ENCODE measurements at regions not wholly inside any gene's neighbourhood (a gene's known extent, or its start where the extent isn't known, plus 50 kb on each side); places are given as distances from the start of the nearest gene placed in this dataset.

DNA sequence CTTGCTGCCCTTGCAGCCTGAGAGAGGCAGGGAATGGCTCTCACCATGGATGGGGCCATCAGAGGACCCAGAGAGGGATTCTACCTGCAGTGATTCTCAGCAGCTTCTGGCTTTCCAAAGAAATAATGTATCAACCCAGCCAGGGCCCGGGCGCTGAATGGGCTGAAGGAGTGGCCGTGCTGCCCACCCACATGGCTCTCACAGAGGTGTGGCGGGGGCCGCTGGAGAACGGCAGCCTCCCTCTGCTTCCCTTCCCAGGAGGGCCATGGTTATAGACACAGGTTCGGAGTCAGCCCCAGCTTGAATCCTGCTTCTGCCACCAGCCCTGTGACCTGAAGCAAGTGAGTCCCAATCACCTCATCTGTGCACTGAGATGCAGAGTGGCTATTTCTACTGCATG, 82.7 kb downstream of the THAP12 start:
- DNase-seq (ENCODE audit: low read depth) = no peak

- no peak for DNase-seq (ENCODE audit: low read depth)
Measured at GRCh38 chr11:76296731-76297542, 84.0 kb downstream of the THAP12 start.

DNA sequence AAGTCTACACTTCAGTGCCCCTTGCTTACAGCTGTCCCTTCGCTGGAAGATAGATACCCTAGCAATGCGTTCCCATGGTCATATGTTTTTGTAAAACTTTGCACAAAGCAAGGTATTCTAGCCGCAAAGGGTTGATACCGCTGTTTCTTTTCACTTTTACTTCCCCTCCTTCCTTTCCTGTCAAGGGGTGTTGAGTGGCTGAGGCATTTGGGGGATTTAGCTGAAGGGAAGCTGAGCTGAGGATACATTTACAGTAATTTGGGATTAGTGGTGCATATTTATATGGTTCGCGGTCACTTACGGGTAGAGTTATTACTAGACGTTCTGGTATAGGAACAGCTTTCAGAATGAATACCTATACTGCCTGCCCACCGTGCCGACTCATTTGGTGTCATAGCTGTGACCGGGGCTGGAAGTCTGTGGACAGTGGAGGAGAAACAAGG, 86.9 kb upstream of the WNT11 start:
- no peak for DNase-seq (ENCODE audit: low read depth)

- no peak for DNase-seq (ENCODE audit: low read depth)
Measured at GRCh38 chr11:76292583-76293188, 86.4 kb upstream of the WNT11 start.

DNA sequence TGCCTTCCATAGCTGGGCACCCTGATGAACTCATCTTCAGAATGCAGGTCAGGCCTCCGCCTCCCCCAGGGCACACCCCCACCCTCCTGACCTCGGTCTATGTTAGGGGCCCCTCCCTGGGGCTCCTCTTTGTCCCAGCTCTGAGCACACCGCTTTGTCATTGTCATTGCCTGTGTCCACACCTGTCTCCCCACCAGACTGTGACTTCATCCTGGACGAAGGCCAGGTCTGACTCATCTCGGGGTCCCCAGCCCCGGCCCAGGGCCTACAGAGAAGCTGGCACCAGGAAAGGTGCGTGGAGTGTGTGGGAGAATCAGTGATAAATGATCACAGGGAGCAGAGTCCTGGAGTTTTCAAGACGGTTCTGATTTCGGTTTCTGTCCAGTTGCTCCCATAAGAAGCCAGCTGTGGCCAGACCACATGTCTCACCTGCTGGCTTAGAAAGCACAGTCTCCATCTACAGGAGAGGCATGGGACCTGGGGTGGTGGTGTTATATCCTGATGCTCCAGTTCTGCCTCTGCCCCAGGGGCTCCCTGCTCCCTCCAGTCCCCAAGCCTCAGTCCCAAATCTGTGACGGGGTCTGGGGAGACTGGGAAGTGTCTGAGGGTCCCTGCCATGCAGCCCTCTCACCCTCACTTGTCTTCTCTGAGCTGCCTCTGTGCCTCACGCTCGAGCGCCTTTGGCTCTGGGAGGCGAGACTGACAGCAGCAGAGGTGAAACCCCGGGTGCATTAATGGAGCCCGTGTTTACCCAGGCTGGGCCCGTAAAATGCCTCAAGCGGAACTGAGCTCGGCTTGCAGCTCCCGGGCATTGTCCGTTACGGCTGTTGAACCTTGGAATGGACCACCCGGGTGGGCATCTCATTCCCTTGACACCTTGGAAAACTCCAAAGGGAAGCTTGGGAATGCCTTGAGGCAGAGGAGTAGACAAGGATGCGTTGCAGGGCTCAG, 85.5 kb upstream of the WNT11 start:
- DNase-seq (ENCODE audit: low read depth) = no peak

DNA sequence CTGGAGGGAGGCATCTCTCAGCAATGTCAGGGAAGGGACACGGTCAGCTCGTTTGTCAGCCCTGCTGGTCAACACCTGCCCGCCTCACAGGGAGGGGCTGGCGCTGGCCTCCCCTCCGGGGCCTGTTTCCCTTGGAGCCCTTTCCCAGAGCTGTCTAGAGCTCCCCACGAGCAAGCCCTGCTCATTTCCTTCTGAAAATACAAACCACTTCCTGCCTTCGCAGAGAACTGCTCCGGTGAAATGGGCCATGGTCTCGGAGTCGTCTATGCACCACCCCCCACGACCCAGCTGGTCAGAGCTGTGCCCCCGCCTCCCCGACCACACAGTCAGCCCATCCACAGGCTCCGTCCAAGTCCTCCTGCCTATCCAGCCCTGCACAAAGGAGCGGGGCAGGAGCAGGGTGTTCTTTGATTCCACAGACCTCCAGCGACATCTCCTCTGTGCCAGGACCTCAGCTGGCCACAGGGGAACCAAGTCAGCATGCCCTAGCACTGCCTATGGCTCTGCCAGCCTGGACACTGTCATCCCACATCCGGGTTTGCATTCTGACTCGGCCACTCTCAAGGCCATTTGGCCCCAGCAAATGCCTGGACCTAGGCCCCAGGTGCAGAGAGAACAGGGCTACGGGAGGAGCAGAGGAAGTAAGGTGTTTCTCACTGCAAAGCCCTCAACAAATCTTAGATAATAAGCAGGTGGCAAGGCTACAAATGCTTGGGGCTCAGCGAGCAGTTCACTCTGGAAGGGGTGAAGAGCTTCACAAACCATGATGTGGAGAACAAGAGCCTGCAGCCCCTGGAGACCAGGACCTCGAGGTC, 82.1 kb upstream of the WNT11 start:
- no peak for DNase-seq (ENCODE audit: low read depth)

- DNase-seq (ENCODE audit: low read depth) = no peak
Measured at GRCh38 chr11:76287227-76287626, 80.9 kb upstream of the WNT11 start.

- no peak for DNase-seq (ENCODE audit: low read depth)
Measured at GRCh38 chr11:76285397-76286104, 79.2 kb upstream of the WNT11 start.

DNA sequence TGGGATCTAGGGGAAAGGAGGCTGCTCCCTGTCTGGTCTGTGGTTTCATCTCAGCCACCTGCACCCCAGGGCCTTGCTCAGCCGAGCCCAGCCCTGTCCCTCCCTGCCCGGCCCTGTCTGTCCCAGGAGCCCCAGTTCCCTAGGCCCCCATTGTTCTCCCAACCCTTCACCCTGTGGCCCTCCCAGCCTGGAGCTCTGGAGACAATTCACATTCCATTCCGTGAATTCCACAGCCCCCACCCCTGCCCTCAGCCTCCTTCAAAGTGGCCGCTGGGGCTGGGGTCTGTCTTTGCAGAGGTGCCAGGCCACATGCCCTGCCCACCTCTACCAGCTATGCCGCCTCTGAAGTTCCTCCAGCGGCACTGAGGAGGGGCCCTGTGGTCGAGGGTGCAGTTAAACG, 77.9 kb upstream of the WNT11 start:
- DNase-seq (ENCODE audit: low read depth) = no peak

DNA sequence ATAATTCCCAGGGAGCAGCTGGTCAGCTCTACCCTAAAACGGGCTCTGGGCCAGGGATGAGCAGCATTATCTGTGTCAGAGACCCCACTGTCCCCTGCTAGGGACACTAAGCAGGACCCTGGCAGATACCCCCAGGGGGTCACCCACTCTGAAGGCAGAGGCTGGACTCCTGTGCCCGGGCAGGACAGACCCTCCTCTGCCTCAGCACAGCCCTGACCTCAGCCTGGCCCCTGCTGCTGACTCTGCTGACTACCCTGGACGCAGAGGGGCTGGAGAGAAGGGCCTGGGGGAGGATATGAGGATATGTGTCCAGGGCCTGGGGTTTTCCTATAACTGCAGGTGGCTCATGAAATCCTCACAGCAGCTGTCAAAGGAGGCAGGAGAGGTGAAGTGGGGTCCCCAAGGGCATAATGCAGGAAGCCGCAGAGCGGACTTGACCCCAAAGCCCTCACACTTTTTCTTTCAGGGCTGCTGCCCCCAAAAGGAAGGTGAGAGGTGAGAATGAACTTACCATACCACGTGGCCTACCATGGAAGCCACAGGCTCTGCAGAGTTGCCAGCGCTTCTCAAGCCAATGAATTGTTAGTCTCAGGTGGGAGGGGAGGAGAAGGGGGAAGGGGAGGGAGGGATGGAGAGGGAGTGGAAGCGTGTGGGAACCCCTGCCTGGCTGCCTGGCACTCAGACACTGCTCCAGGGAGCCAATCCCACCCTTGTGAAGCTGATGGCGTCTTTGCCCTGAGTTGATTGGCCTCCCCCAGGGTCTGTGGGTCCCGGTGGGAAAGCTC, 76.7 kb upstream of the WNT11 start:
- no peak for DNase-seq (ENCODE audit: low read depth)

DNA sequence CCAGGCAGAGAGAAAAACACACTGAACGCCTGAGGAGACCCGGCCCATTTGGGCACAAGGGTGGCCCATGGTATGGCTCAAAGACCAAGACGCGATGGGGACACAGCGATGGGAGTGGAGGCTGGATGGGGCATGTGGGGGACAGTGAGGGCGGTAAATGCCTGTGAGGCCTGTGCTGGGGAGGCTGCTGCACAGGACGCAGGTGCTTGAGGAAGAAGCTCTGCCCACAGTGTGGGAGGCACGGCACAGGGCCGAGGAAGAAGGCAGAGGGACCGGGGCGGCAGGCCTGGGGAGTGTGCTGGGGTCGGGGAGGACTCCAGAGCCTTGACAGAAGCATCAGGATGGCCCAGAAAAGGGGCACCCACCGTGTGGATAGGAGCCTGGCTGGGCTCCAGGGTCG, 75.9 kb upstream of the WNT11 start:
- no peak for DNase-seq (ENCODE audit: low read depth)

DNA sequence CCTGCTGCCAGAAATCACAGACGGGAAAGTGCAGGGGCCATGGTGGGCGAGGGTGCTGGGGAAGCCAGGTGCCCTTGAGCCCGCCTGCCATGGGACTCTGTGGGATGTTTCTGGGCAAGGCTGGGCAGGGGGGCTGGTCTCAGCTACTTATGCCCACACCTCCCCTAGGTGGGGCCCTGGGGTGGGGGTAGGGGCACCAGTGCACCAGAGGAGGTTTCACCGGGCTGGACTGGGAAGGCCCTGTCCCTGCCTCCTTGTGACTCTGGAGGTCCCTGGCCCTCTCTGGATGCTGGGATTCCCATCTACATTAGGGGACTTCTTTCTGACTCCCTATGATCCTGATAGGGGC, 75.2 kb upstream of the WNT11 start:
- no peak for DNase-seq (ENCODE audit: low read depth)

GRCh38 chr11:76280882-76281557, 74.7 kb upstream of the WNT11 start:
- no peak for DNase-seq (ENCODE audit: low read depth)

DNA sequence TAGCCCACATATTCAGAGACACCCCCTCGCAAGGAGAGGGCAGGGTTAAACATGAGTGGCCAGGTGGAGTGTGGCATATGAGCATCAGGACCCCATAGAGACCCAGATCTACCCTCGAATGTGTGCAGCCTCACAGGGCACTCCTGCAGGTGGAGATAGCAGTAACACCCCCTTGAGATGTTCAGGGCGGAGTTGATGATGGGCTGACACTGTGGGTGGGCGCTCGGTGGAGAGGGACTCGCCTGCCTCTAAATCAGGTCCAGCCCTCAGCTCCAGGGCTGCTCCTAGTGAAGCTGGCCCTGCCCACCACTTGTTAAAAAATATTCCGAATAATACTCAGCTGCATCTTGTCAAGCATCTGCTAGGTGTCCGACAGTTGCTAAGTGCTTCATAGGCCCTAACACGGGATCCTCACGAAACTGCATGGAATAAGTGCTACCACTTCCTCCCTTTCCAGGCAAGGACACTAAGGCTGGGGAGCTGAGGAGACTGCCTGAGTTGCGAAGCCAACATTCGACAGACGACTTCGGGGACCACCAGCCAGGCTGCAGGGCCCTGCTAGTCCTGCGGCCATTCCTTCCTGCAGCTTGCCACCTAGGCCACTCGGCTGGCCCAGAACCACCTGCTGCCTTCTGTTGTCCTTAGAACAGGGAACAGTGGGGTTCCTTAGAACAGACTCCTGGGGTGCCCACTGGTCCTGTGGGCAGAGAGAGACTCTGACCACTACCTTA, 74.0 kb upstream of the WNT11 start:
- DNase-seq (ENCODE audit: low read depth) = no peak

DNA sequence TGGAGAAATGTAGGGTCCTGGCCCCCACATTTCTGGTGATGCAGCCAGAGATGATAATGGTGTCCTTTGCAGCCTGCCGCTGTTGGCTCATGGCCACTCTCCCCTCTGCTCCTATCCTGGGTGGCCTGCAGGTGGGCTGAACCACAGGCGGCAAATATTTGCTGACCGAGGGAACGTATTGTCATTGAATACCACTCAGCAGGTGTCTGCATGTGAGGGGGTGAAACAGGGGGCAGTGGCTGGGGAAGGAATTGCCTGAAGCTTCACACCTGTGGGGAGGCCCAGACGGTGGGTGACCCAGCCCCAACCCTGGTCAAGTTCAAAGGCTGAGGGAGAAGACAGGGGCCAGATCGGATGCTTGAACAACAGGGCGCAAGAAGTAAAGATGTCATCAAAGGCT, 73.3 kb upstream of the WNT11 start:
- no peak for DNase-seq (ENCODE audit: low read depth)

- DNase-seq (ENCODE audit: low read depth) = no peak
Measured at GRCh38 chr11:76279038-76279437, 72.7 kb upstream of the WNT11 start.

DNA sequence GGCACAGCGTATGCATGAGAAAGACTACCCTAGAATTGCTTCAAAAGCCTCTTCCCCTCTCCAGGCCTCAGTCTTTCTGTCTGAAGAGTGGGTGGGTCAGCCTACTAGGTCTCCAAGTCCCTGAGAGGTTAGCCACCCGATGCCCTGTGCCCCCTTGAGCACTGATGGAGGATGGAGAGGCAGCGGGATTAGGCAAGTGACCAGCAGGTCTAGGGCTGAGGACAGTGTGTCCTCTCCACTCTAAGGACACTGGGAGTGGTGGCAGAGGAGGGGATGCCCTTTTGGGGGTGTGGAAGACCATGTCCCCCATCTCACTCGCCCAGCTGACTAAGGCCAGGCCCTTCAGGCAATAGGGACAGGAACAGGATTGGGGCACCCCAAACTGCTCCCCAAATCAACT, 72.2 kb upstream of the WNT11 start:
- no peak for DNase-seq (ENCODE audit: low read depth)

- no peak for DNase-seq (ENCODE audit: low read depth)
Measured at GRCh38 chr11:76277298-76278175, 71.2 kb upstream of the WNT11 start.

Measured in ELR (cell line).